H1 (cell line): ENCODE measurements at regions not wholly inside any gene's neighbourhood (a gene's known extent, or its start where the extent isn't known, plus 50 kb on each side); places are given as distances from the start of the nearest gene placed in this dataset.
A peak's percentile ranks its signal among the peaks of the same experiment; 100 is the strongest.

Source experiments
- CTCF ChIA-PET: fragments of 300-600 bp; sonication (Branson Sonifier 250); formaldehyde crosslinking; loops from one replicate; lab custom pipeline; 2021; ENCODE audit not compliant: partially characterized antibody; lab: Charles Lee
- POLR2A ChIA-PET: fragments of 300-600 bp; sonication (Branson Sonifier 250); formaldehyde crosslinking; loops from one replicate; lab custom pipeline; 2021; ENCODE audit warnings: inconsistent platforms; ENCODE audit not compliant: partially characterized antibody; lab: Charles Lee
- DNase-seq, 2 experiments: peaks; one replicate each; pipeline versions ENCODE4 v3.0.0 to v3.0.0-alpha.2; 2010 to 2022; ENCODE audit warnings: low spot score in 2 of 2, low read depth in 1 of 2, mixed read lengths in 1 of 2
- FAIRE-seq: peaks from 2 replicates; lab custom pipeline; 2011; peaks lifted over from hg19 to GRCh38; lab: Jason Lieb, UNC
- H2AFZ ChIP-seq: 2 replicates; pipeline ENCODE4 v1.8.1; 2012; ENCODE audit warnings: low read length, inconsistent platforms
- H2AK5ac ChIP-seq: 2 replicates; pipeline ENCODE4 v1.6.1; 2013; ENCODE audit warnings: low read depth, low read length
- H2BK120ac ChIP-seq: replicated peaks from 2 replicates; pipeline ENCODE3; 2013; ENCODE audit warnings: low read depth, low read length, inconsistent platforms
- H2BK12ac ChIP-seq: 2 replicates; pipeline ENCODE4 v1.6.1; 2013; ENCODE audit warnings: low read depth, low read length
- H2BK15ac ChIP-seq: 2 replicates; pipeline ENCODE4 v1.6.1; 2013; ENCODE audit warnings: low read length
- H2BK20ac ChIP-seq: 2 replicates; pipeline ENCODE4 v1.6.1; 2013; ENCODE audit warnings: low read length
- H2BK5ac ChIP-seq: 2 replicates; pipeline ENCODE4 v1.6.1; 2013; ENCODE audit warnings: low read depth, low read length
- H3K14ac ChIP-seq: 2 replicates; pipeline ENCODE4 v1.6.1; 2013; ENCODE audit warnings: inconsistent platforms; ENCODE audit not compliant: insufficient read length
- H3K18ac ChIP-seq: 2 replicates; pipeline ENCODE4 v1.6.1; 2013; ENCODE audit warnings: low read length; ENCODE audit errors: extremely low read depth
- H3K23ac ChIP-seq: 2 replicates; pipeline ENCODE4 v1.6.1; 2013; ENCODE audit warnings: inconsistent platforms; ENCODE audit not compliant: insufficient read length
- H3K23me2 ChIP-seq: 2 replicates; pipeline ENCODE4 v1.6.1; 2013; ENCODE audit warnings: low read depth, low read length
- H3K27ac ChIP-seq: 2 replicates; pipeline ENCODE4 v1.6.1; 2011; ENCODE audit warnings: low read depth, low read length, inconsistent platforms
- H3K27me3 ChIP-seq, 4 experiments: replicated peaks in 1 of 4; 1 replicate in 1 of 4; 2 replicates in 3 of 4; pipeline versions ENCODE4 v1.6.1 to v1.8.1; 2011 to 2013; ENCODE audit warnings: low read length in 3 of 4, mild to moderate bottlenecking in 3 of 4, inconsistent platforms in 2 of 4, mixed read lengths in 2 of 4, moderate library complexity in 1 of 4; ENCODE audit not compliant: control insufficient read depth in 3 of 4, insufficient read depth in 3 of 4; ENCODE audit errors: extremely low read depth in 1 of 4
- H3K36me3 ChIP-seq, 4 experiments: 2 replicates each; pipeline versions ENCODE4 v1.6.1 to v1.8.1; 2011 to 2013; ENCODE audit warnings: mild to moderate bottlenecking in 4 of 4, low read length in 3 of 4, moderate library complexity in 2 of 4, control low read depth in 1 of 4, inconsistent platforms in 1 of 4; ENCODE audit not compliant: insufficient read depth in 4 of 4, control insufficient read depth in 2 of 4
- H3K4ac ChIP-seq: replicated peaks from 2 replicates; pipeline ENCODE3; 2013; ENCODE audit warnings: low read length, low read depth, mixed read lengths, inconsistent platforms; ENCODE audit not compliant: insufficient read length
- H3K4me1 ChIP-seq, 4 experiments: replicated peaks in 1 of 4; 1 replicate in 1 of 4; 2 replicates in 3 of 4; pipeline versions ENCODE4 v1.6.1 to v1.8.1; 2011 to 2013; ENCODE audit warnings: low read length in 3 of 4, inconsistent platforms in 2 of 4, mixed read lengths in 1 of 4; ENCODE audit not compliant: insufficient read depth in 4 of 4, control insufficient read depth in 3 of 4
- H3K4me2 ChIP-seq, 2 experiments: 2 replicates each; pipeline versions ENCODE4 v1.6.1 to v1.8.1; 2011 to 2013; ENCODE audit warnings: low read depth in 2 of 2, low read length in 2 of 2, control low read depth in 1 of 2, inconsistent platforms in 1 of 2, mild to moderate bottlenecking in 1 of 2; ENCODE audit not compliant: insufficient read depth in 1 of 2
- H3K4me3 ChIP-seq, 4 experiments: fragments of 200-600, 300-600 bp in 1 of 4; sonication (generic), shearing (Covaris generic), sonication (Bioruptor Twin) in 1 of 4; 2 replicates each; pipeline versions ENCODE4 v1.5.1 to v1.8.1; 2011 to 2016; ENCODE audit warnings: low read length in 4 of 4, low read depth in 3 of 4, control low read depth in 2 of 4, inconsistent platforms in 2 of 4, mild to moderate bottlenecking in 2 of 4, mixed read lengths in 1 of 4, moderate library complexity in 1 of 4; ENCODE audit not compliant: insufficient read depth in 2 of 4; ENCODE audit errors: extremely low read depth in 1 of 4
- H3K56ac ChIP-seq: replicated peaks from 2 replicates; pipeline ENCODE3; 2013; ENCODE audit warnings: low read depth, mild to moderate bottlenecking, mixed read lengths, low read length, inconsistent platforms; ENCODE audit not compliant: insufficient read length
- H3K79me1 ChIP-seq: 2 replicates; pipeline ENCODE4 v1.6.1; 2013; ENCODE audit warnings: low read depth, low read length, control low read depth
- H3K79me2 ChIP-seq, 2 experiments: 2 replicates each; pipeline versions ENCODE4 v1.6.1 to v1.8.1; 2012 to 2013; ENCODE audit warnings: low read length in 2 of 2, mild to moderate bottlenecking in 2 of 2, inconsistent platforms in 1 of 2; ENCODE audit not compliant: insufficient read depth in 2 of 2, control insufficient read depth in 1 of 2
- H3K9ac ChIP-seq, 4 experiments: replicated peaks in 1 of 4; 1 replicate in 1 of 4; 2 replicates in 3 of 4; pipeline versions ENCODE4 v1.6.1 to v1.8.1; 2011 to 2013; ENCODE audit warnings: low read depth in 3 of 4, low read length in 3 of 4, control low read depth in 2 of 4, mild to moderate bottlenecking in 2 of 4, moderate library complexity in 2 of 4, inconsistent platforms in 1 of 4; ENCODE audit errors: extremely low read depth in 1 of 4
- H3K9me3 ChIP-seq, 2 experiments: 2 replicates each; pipeline versions ENCODE4 v1.6.1 to v1.8.1; 2012 to 2013; ENCODE audit warnings: mild to moderate bottlenecking in 2 of 2, moderate library complexity in 2 of 2, control low read depth in 1 of 2, inconsistent platforms in 1 of 2, low read depth in 1 of 2, low read length in 1 of 2, mixed read lengths in 1 of 2; ENCODE audit not compliant: insufficient read depth in 2 of 2
- H4K20me1 ChIP-seq, 2 experiments: replicated peaks in 1 of 2; 2 replicates each; pipeline versions ENCODE3 to v1.8.1; 2011 to 2013; ENCODE audit warnings: inconsistent platforms in 2 of 2, low read length in 2 of 2, mild to moderate bottlenecking in 1 of 2; ENCODE audit not compliant: insufficient read depth in 2 of 2, control insufficient read depth in 1 of 2
- H4K5ac ChIP-seq: 2 replicates; pipeline ENCODE4 v1.6.1; 2013; ENCODE audit warnings: low read length, low read depth, mixed read lengths, inconsistent platforms; ENCODE audit not compliant: insufficient read length
- H4K8ac ChIP-seq: 2 replicates; pipeline ENCODE4 v1.8.0; 2013; ENCODE audit warnings: mild to moderate bottlenecking, moderate library complexity, low read length, inconsistent platforms; ENCODE audit not compliant: insufficient read depth; ENCODE audit errors: extremely low read depth
- H4K91ac ChIP-seq: replicated peaks from 2 replicates; pipeline ENCODE3; 2013; ENCODE audit warnings: low read length, mixed read lengths, inconsistent platforms; ENCODE audit not compliant: insufficient read length
- CBX8 ChIP-seq: fragments of 300-800, 300-1000 bp; sonication (generic); IDR thresholded peaks from 2 replicates; pipeline ENCODE4 v1.7.1; 2016; ENCODE audit warnings: low read depth, low read length, borderline replicate concordance
- EZH2 ChIP-seq: fragments of 200-600 bp; sonication (generic); IDR thresholded peaks from 2 replicates; pipeline ENCODE4 v1.7.1; 2012; ENCODE audit warnings: low read depth, mild to moderate bottlenecking, moderate library complexity, low read length, inconsistent platforms; ENCODE audit not compliant: severe bottlenecking
- KDM5A ChIP-seq: fragments of 200-600 bp; IDR thresholded peaks from 2 replicates; pipeline ENCODE4 v1.7.1; 2012; ENCODE audit warnings: mild to moderate bottlenecking, low read length, inconsistent platforms, mixed read lengths
- NANOG ChIP-seq: IDR thresholded peaks from 2 replicates; pipeline ENCODE4 v1.6.1; 2011; ENCODE audit warnings: low read length, low read depth, mild to moderate bottlenecking, inconsistent platforms; ENCODE audit not compliant: insufficient read depth, poor library complexity, severe bottlenecking
- POU5F1 ChIP-seq: IDR thresholded peaks from 2 replicates; pipeline ENCODE4 v1.6.1; 2011; ENCODE audit warnings: low read depth, mild to moderate bottlenecking, low read length, moderate library complexity
- RBBP5 ChIP-seq: IDR thresholded peaks from 2 replicates; pipeline ENCODE4 v1.7.1; 2012; ENCODE audit warnings: low read depth, mild to moderate bottlenecking, inconsistent platforms, low read length, moderate library complexity, borderline replicate concordance
- SAP30 ChIP-seq: fragments of 300-600 bp; sonication (generic); IDR thresholded peaks from 2 replicates; pipeline ENCODE4 v1.7.1; 2012; ENCODE audit warnings: low read length, moderate library complexity, mild to moderate bottlenecking, inconsistent platforms; ENCODE audit not compliant: insufficient read depth, insufficient replicate concordance
- SP2 ChIP-seq: IDR thresholded peaks from 2 replicates; pipeline ENCODE4 v1.6.1; 2012; ENCODE audit warnings: mild to moderate bottlenecking, low read length, inconsistent platforms
- ZNF274 ChIP-seq: IDR thresholded peaks from 2 replicates; pipeline ENCODE4 v1.7.0; 2012; ENCODE audit warnings: low read length, borderline replicate concordance; ENCODE audit errors: extremely low read depth
- WGBS, 2 experiments: shearing (Covaris generic) in 1 of 2; methylation state at CpG; one replicate each; pipeline versions ENCODE4 v1.1.6 to v1.1.7; 2013 to 2015; ENCODE audit warnings: low lambda C conversion rate in 2 of 2, mixed read lengths in 2 of 2, inconsistent platforms in 1 of 2, low coverage in 1 of 2, missing lambda C conversion rate in 1 of 2; ENCODE audit not compliant: insufficient replicate concordance in 2 of 2, insufficient coverage in 1 of 2, insufficient read length in 1 of 2; ENCODE audit errors: extremely low coverage in 1 of 2, missing lambda C conversion rate in 1 of 2; 5-methylcytosine and 5-hydroxymethylcytosine counted together
- TF ChIP-seq, protein P1 (sequence below): IDR thresholded peaks from 2 replicates; pipeline ENCODE4 v1.6.1; 2012; ENCODE audit warnings: inconsistent platforms

DNA sequence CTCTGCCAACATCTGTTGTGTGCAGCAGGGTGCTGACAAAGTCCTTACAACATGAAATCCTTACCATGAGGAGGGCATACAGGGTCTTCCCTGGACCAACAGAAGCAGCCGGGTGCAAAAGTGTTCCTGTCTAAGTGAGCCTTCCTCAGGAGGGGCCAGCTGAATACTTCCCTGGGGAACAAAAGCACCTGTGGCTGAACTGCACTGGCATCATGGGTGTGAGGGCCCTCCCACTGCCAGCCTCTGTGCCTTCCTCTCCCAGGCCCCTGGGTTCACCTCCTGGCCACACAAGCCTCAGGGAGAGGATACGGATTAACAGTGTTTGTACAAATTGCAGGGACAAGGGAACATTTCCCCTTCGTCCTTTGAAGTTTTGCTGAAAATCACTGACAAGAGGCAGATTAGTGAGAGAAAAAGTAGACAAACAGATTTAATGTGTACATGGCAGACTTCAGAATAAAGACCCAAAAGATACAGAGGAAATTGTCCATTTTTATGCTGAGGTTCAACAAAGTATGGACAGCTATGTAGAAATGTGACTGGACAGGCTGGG, 91.0 kb upstream of the PPM1J start:
- Histone ChIP-seq H3K9ac (no peak overlapping the region), H3K27ac (no peak overlapping the region), H3K4me1 (peaks cover 5 to 11% (median 8%) of the 10 kb centered on the region in 4 experiments; a peak in 5 of 7 replicates)
- TF ChIP-seq SAP30 (no peak), POU5F1 (no peak), EZH2 (no peak), CBX8 (no peak), RBBP5 (no peak), ZNF274 (no peak), KDM5A (no peak), SP2 (no peak), NANOG (no peak)
- TF ChIP-seq, protein P1, sequence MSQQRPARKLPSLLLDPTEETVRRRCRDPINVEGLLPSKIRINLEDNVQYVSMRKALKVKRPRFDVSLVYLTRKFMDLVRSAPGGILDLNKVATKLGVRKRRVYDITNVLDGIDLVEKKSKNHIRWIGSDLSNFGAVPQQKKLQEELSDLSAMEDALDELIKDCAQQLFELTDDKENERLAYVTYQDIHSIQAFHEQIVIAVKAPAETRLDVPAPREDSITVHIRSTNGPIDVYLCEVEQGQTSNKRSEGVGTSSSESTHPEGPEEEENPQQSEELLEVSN: no peak
- TF ChIP-seq, all 59 proteins: peak for 0
- peak overlapping the region; percentile 18 for H2BK20ac ChIP-seq
- H3K4ac ChIP-seq: no peak overlapping the region
- ChIA-PET CTCF (interaction anchor here (0.7 to 13.9 kb wide), 21 partner anchors 9 to 251 kb away, joined by 3 to 547 read pairs (median 5); partner anchors contain the start of gene PPM1J), POLR2A (interaction anchor here (0.6 to 3.2 kb wide), 6 partner anchors 9 to 90 kb away, joined by 3 to 10 read pairs (median 6); partner anchors contain the start of gene PPM1J)
- no peak overlapping the region; the same call in 1 of the 2 replicates for H2BK15ac ChIP-seq
- H3K56ac ChIP-seq: no peak overlapping the region
- H3K36me3 ChIP-seq: no peaks in the 10 kb centered on the region
- H2BK5ac ChIP-seq: no peak overlapping the region; the same call in 1 of the 2 replicates
- no peak overlapping the region for H4K91ac ChIP-seq
- no peak overlapping the region for H3K4me2 ChIP-seq
- no peaks in the 10 kb centered on the region for H3K27me3 ChIP-seq
- H3K23me2 ChIP-seq: no peaks in the 10 kb centered on the region
- H3K4me3 ChIP-seq: no peak overlapping the region
- no peak for DNase-seq
- H3K79me2 ChIP-seq: no peaks in the 10 kb centered on the region
- no peak overlapping the region for H3K14ac ChIP-seq
- no peak overlapping the region for H3K23ac ChIP-seq
- WGBS, 2 experiments: 91% methylated on average over 3 of the region's 3 CpGs; no CpG with 5 or more reads in 1 of the 2 experiments
- peak overlapping the region; percentile 67; the same call in 1 of the 2 replicates for H2AK5ac ChIP-seq
- H4K20me1 ChIP-seq: no peaks in the 10 kb centered on the region
- no peak overlapping the region for H4K5ac ChIP-seq
- FAIRE-seq: no peak
- no peak overlapping the region for H2AFZ ChIP-seq
- no peaks in the 10 kb centered on the region for H3K79me1 ChIP-seq
- H3K9me3 ChIP-seq: no peaks in the 10 kb centered on the region
- peak overlapping the region; percentile 40; the same call in 1 of the 2 replicates for H3K18ac ChIP-seq
- no peak overlapping the region for H2BK120ac ChIP-seq
- H2BK12ac ChIP-seq: peak overlapping the region; percentile 88; the same call in 1 of the 2 replicates
- H4K8ac ChIP-seq: no peak overlapping the region
